ENCODE measurements at regions not wholly inside any gene's neighbourhood (a gene's known extent, or its start where the extent isn't known, plus 50 kb on each side); places are given as distances from the start of the nearest gene placed in this dataset.

GRCh38 chr10:28151636-28152035 lies 151.2 kb downstream of the MPP7 start:
- no peaks in the 10 kb centered on the region for H3K36me3 Mint-ChIP-seq (ENCODE audit: low read depth)
- no peaks in the 10 kb centered on the region for H3K27me3 Mint-ChIP-seq (ENCODE audit: low read depth)
- H3K27ac Mint-ChIP-seq, result no peak overlapping the region
- intact Hi-C loops (cut with micrococcal nuclease), result no loop called here
- DNase-seq (ENCODE audit: low spot score), result no peak
- H3K4me1 Mint-ChIP-seq (ENCODE audit: low read depth), result no peaks in the 10 kb centered on the region
- no peaks in the 10 kb centered on the region for H3K9me3 Mint-ChIP-seq
- no peak overlapping the region for H3K4me3 Mint-ChIP-seq (ENCODE audit: low read depth)

GRCh38 chr10:28149746-28150145 lies 150.9 kb upstream of the ODAD2 start:
- DNase-seq (ENCODE audit: low spot score), result no peak
- Mint-ChIP-seq H3K36me3 (ENCODE audit: low read depth) (no peaks in the 10 kb centered on the region), H3K4me3 (ENCODE audit: low read depth) (no peak overlapping the region), H3K9me3 (no peaks in the 10 kb centered on the region), H3K4me1 (ENCODE audit: low read depth) (no peaks in the 10 kb centered on the region), H3K27ac (no peak overlapping the region), H3K27me3 (ENCODE audit: low read depth) (no peaks in the 10 kb centered on the region)
- intact Hi-C loops (cut with micrococcal nuclease), result no loop called here

GRCh38 chr10:28147706-28148105 lies 148.8 kb upstream of the ODAD2 start:
- Mint-ChIP-seq H3K4me1 (ENCODE audit: low read depth) (no peaks in the 10 kb centered on the region), H3K27me3 (ENCODE audit: low read depth) (no peaks in the 10 kb centered on the region), H3K4me3 (ENCODE audit: low read depth) (no peak overlapping the region), H3K27ac (no peak overlapping the region), H3K36me3 (ENCODE audit: low read depth) (no peaks in the 10 kb centered on the region), H3K9me3 (no peaks in the 10 kb centered on the region)
- intact Hi-C loops (cut with micrococcal nuclease), result no loop called here
- DNase-seq (ENCODE audit: low spot score), result no peak

- Mint-ChIP-seq H3K27ac (no peak overlapping the region), H3K4me1 (ENCODE audit: low read depth) (no peaks in the 10 kb centered on the region), H3K4me3 (ENCODE audit: low read depth) (no peak overlapping the region), H3K36me3 (ENCODE audit: low read depth) (no peaks in the 10 kb centered on the region), H3K27me3 (ENCODE audit: low read depth) (no peaks in the 10 kb centered on the region), H3K9me3 (peaks cover 18% of the 10 kb centered on the region)
- no peak for DNase-seq (ENCODE audit: low spot score)
- intact Hi-C loops (cut with micrococcal nuclease), result no loop called here
Measured at GRCh38 chr10:28139138-28139537, 140.3 kb upstream of the ODAD2 start.

GRCh38 chr10:28137907-28138880 lies 139.3 kb upstream of the ODAD2 start:
- no peaks in the 10 kb centered on the region for H3K4me1 Mint-ChIP-seq (ENCODE audit: low read depth)
- DNase-seq (ENCODE audit: low spot score), result no peak
- H3K27ac Mint-ChIP-seq, result no peak overlapping the region
- H3K4me3 Mint-ChIP-seq (ENCODE audit: low read depth), result no peak overlapping the region
- peaks cover 18% of the 10 kb centered on the region for H3K9me3 Mint-ChIP-seq
- intact Hi-C loops (cut with micrococcal nuclease), result no loop called here
- no peaks in the 10 kb centered on the region for H3K36me3 Mint-ChIP-seq (ENCODE audit: low read depth)
- H3K27me3 Mint-ChIP-seq (ENCODE audit: low read depth), result no peaks in the 10 kb centered on the region

GRCh38 chr10:28135258-28135657 lies 136.4 kb upstream of the ODAD2 start:
- H3K4me3 Mint-ChIP-seq (ENCODE audit: low read depth), result no peak overlapping the region
- H3K36me3 Mint-ChIP-seq (ENCODE audit: low read depth), result no peaks in the 10 kb centered on the region

GRCh38 chr10:28130267-28130666 lies 131.4 kb upstream of the ODAD2 start:
- no peak for DNase-seq (ENCODE audit: low spot score)
- Mint-ChIP-seq H3K4me1 (ENCODE audit: low read depth) (no peaks in the 10 kb centered on the region), H3K36me3 (ENCODE audit: low read depth) (no peaks in the 10 kb centered on the region), H3K4me3 (ENCODE audit: low read depth) (no peak overlapping the region), H3K27me3 (ENCODE audit: low read depth) (no peaks in the 10 kb centered on the region), H3K9me3 (no peaks in the 10 kb centered on the region), H3K27ac (no peak overlapping the region)
- intact Hi-C loops (cut with micrococcal nuclease), result no loop called here

More at GRCh38 chr10:28135258-28135657, 136.4 kb upstream of the ODAD2 start:
- DNase-seq (ENCODE audit: low spot score), result no peak
- H3K27ac Mint-ChIP-seq, result no peak overlapping the region
- intact Hi-C loops (cut with micrococcal nuclease), result no loop called here
- H3K27me3 Mint-ChIP-seq (ENCODE audit: low read depth), result no peaks in the 10 kb centered on the region
- H3K4me1 Mint-ChIP-seq (ENCODE audit: low read depth), result no peaks in the 10 kb centered on the region
- peaks cover 18% of the 10 kb centered on the region for H3K9me3 Mint-ChIP-seq

GRCh38 chr10:28127881-28128280 lies 129.0 kb upstream of the ODAD2 start:
- Mint-ChIP-seq H3K27ac (no peak overlapping the region), H3K27me3 (ENCODE audit: low read depth) (no peaks in the 10 kb centered on the region), H3K9me3 (no peaks in the 10 kb centered on the region), H3K4me1 (ENCODE audit: low read depth) (no peaks in the 10 kb centered on the region), H3K36me3 (ENCODE audit: low read depth) (no peaks in the 10 kb centered on the region), H3K4me3 (ENCODE audit: low read depth) (no peak overlapping the region)
- intact Hi-C loops (cut with micrococcal nuclease), result no loop called here
- no peak for DNase-seq (ENCODE audit: low spot score)

- H3K9me3 Mint-ChIP-seq, result no peaks in the 10 kb centered on the region
- H3K4me1 Mint-ChIP-seq (ENCODE audit: low read depth), result no peaks in the 10 kb centered on the region
- intact Hi-C loops (cut with micrococcal nuclease), result no loop called here
- no peaks in the 10 kb centered on the region for H3K36me3 Mint-ChIP-seq (ENCODE audit: low read depth)
- no peak overlapping the region for H3K27ac Mint-ChIP-seq
- H3K27me3 Mint-ChIP-seq (ENCODE audit: low read depth), result no peaks in the 10 kb centered on the region
- H3K4me3 Mint-ChIP-seq (ENCODE audit: low read depth), result no peak overlapping the region
- no peak for DNase-seq (ENCODE audit: low spot score)
Measured at GRCh38 chr10:28125701-28126100, 126.8 kb upstream of the ODAD2 start.

- H3K4me3 Mint-ChIP-seq (ENCODE audit: low read depth), result no peak overlapping the region
- intact Hi-C loops (cut with micrococcal nuclease), result no loop called here
- H3K27ac Mint-ChIP-seq, result no peak overlapping the region
- DNase-seq (ENCODE audit: low spot score), result no peak
- H3K9me3 Mint-ChIP-seq, result no peaks in the 10 kb centered on the region
- no peaks in the 10 kb centered on the region for H3K36me3 Mint-ChIP-seq (ENCODE audit: low read depth)
- peaks cover 11% of the 10 kb centered on the region for H3K4me1 Mint-ChIP-seq (ENCODE audit: low read depth)
- H3K27me3 Mint-ChIP-seq (ENCODE audit: low read depth), result no peaks in the 10 kb centered on the region
Measured at GRCh38 chr10:28120795-28121194, 121.9 kb upstream of the ODAD2 start.

- Mint-ChIP-seq H3K36me3 (ENCODE audit: low read depth) (no peaks in the 10 kb centered on the region), H3K9me3 (no peaks in the 10 kb centered on the region), H3K27ac (no peak overlapping the region), H3K4me3 (ENCODE audit: low read depth) (no peak overlapping the region), H3K27me3 (ENCODE audit: low read depth) (no peaks in the 10 kb centered on the region), H3K4me1 (ENCODE audit: low read depth) (peaks cover 11% of the 10 kb centered on the region)
- DNase-seq (ENCODE audit: low spot score), result no peak
- intact Hi-C loops (cut with micrococcal nuclease), result no loop called here
Measured at GRCh38 chr10:28120043-28120749, 121.3 kb upstream of the ODAD2 start.

GRCh38 chr10:28118985-28119628 lies 120.2 kb upstream of the ODAD2 start:
- H3K27me3 Mint-ChIP-seq (ENCODE audit: low read depth), result no peaks in the 10 kb centered on the region
- no peak overlapping the region for H3K27ac Mint-ChIP-seq
- no peak overlapping the region for H3K4me3 Mint-ChIP-seq (ENCODE audit: low read depth)
- no peaks in the 10 kb centered on the region for H3K9me3 Mint-ChIP-seq
- DNase-seq (ENCODE audit: low spot score), result no peak
- no peaks in the 10 kb centered on the region for H3K36me3 Mint-ChIP-seq (ENCODE audit: low read depth)
- peaks cover 11% of the 10 kb centered on the region for H3K4me1 Mint-ChIP-seq (ENCODE audit: low read depth)
- intact Hi-C loops (cut with micrococcal nuclease), result no loop called here

GRCh38 chr10:28113202-28113601 lies 114.3 kb upstream of the ODAD2 start:
- intact Hi-C loops (cut with micrococcal nuclease), result no loop called here
- no peaks in the 10 kb centered on the region for H3K36me3 Mint-ChIP-seq (ENCODE audit: low read depth)
- H3K9me3 Mint-ChIP-seq, result no peaks in the 10 kb centered on the region
- no peaks in the 10 kb centered on the region for H3K4me1 Mint-ChIP-seq (ENCODE audit: low read depth)
- no peak overlapping the region for H3K4me3 Mint-ChIP-seq (ENCODE audit: low read depth)
- no peaks in the 10 kb centered on the region for H3K27me3 Mint-ChIP-seq (ENCODE audit: low read depth)
- no peak overlapping the region for H3K27ac Mint-ChIP-seq
- no peak for DNase-seq (ENCODE audit: low spot score)
